Caco-2 (cell line): ENCODE measurements at regions not wholly inside any gene's neighbourhood (a gene's known extent, or its start where the extent isn't known, plus 50 kb on each side); places are given as distances from the start of the nearest gene placed in this dataset.

Experiments
- BruUV-seq: library from RNA; stranded (reverse); fragments of 400-500 nt; replicated peaks from 2 replicates; lab custom pipeline; 2021; lab: Mats Ljungman, UMichigan
- CTCF ChIA-PET: fragments of 300-600 bp; sonication (Branson Sonifier 250); formaldehyde crosslinking; loops from one replicate; lab custom pipeline; 2022; ENCODE audit warnings: antibody characterized with exemption; lab: Charles Lee
- POLR2A ChIA-PET: fragments of 300-600 bp; sonication (Branson Sonifier 250); formaldehyde crosslinking; loops from one replicate; lab custom pipeline; 2022; ENCODE audit warnings: antibody characterized with exemption; lab: Charles Lee
- DNase-seq, 2 experiments: peaks; one replicate each; pipeline versions ENCODE4 v3.0.0 to v3.0.0-alpha.2; 2020 to 2022
- H3K27me3 ChIP-seq: replicated peaks from 2 replicates; pipeline ENCODE4 v1.6.0; 2011; ENCODE audit warnings: low read length; ENCODE audit not compliant: control insufficient read depth, insufficient read depth
- H3K36me3 ChIP-seq: 2 replicates; pipeline ENCODE4 v1.5.1; 2011; ENCODE audit warnings: low read length; ENCODE audit not compliant: control insufficient read depth, insufficient read depth
- H3K4me1 ChIP-seq: fragments of 250-450 bp; sonication (Bioruptor Pico); 2 replicates; pipeline ENCODE4 v1.5.1; 2020; ENCODE audit warnings: mild to moderate bottlenecking
- H3K4me3 ChIP-seq: 2 replicates; pipeline ENCODE4 v1.5.1; 2011; ENCODE audit warnings: low read depth, mild to moderate bottlenecking, control low read depth, low read length
- H3K9me3 ChIP-seq: fragments of 250-450 bp; sonication (Bioruptor Pico); 2 replicates; pipeline ENCODE4 v1.5.1; 2020; ENCODE audit warnings: mild to moderate bottlenecking, moderate library complexity
- H3K27ac Mint-ChIP-seq: one replicate; pipeline ENCODE4 v1.8.0; 2022; ENCODE audit warnings: mixed read lengths; ENCODE audit not compliant: unreplicated experiment
- H3K27me3 Mint-ChIP-seq: one replicate; pipeline ENCODE4 v1.8.0; 2022; ENCODE audit warnings: mixed read lengths; ENCODE audit not compliant: insufficient read depth, unreplicated experiment
- H3K36me3 Mint-ChIP-seq: one replicate; pipeline ENCODE4 v1.8.0; 2022; ENCODE audit warnings: mild to moderate bottlenecking, mixed read lengths; ENCODE audit not compliant: insufficient read depth, unreplicated experiment
- H3K4me1 Mint-ChIP-seq: one replicate; pipeline ENCODE4 v1.8.0; 2022; ENCODE audit warnings: low read depth, mixed read lengths; ENCODE audit not compliant: unreplicated experiment
- H3K4me3 Mint-ChIP-seq: one replicate; pipeline ENCODE4 v1.8.0; 2022; ENCODE audit warnings: mild to moderate bottlenecking, moderate library complexity, mixed read lengths; ENCODE audit not compliant: unreplicated experiment
- H3K9me3 Mint-ChIP-seq: one replicate; pipeline ENCODE4 v1.8.0; 2022; ENCODE audit warnings: mixed read lengths; ENCODE audit not compliant: unreplicated experiment
- intact Hi-C: fragments of 100-400 bp; cut with micrococcal nuclease; formaldehyde crosslinking; loops from one replicate; pipeline ENCODE4 v1.10.0; 2022; ENCODE audit not compliant: unreplicated experiment
- TF ChIP-seq, protein P1 (sequence below), 2 experiments: fragments of 200-600 bp in 1 of 2; IDR thresholded peaks; 1 replicate in 1 of 2; 2 replicates in 1 of 2; pipeline versions ENCODE4 v1.5.1 to v1.8.0; 2011 to 2022; ENCODE audit warnings: antibody characterized with exemption in 1 of 2, control low read depth in 1 of 2, inconsistent platforms in 1 of 2, low read depth in 1 of 2, low read length in 1 of 2, mild to moderate bottlenecking in 1 of 2, moderate library complexity in 1 of 2; ENCODE audit not compliant: insufficient read depth in 1 of 2, severe bottlenecking in 1 of 2, unreplicated experiment in 1 of 2

DNA sequence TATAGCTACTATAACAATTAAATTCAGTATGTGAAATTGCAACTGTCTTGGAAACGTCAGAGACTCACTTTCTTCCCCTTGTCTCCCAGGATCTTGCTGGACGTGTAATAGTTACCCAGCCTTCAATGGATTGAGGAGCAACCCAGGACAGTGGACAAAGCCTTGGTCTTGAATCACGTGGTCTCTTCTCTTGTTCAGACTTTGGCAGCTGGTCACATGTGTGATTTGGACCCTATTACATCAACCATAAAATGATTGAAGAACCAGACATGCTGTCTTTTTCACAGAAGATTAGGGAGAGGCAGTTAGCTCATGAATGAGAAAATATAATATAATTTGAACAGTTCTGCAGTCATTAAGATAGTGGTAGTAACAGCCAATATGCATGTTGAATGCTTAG, 1085.5 kb upstream of the RBFOX1 start:
- Mint-ChIP-seq H3K27ac (no peak overlapping the region), H3K9me3 (no peaks in the 10 kb centered on the region), H3K27me3 (peaks cover 6% of the 10 kb centered on the region), H3K4me3 (no peak overlapping the region), H3K4me1 (no peaks in the 10 kb centered on the region), H3K36me3 (no peaks in the 10 kb centered on the region)
- DNase-seq = no peak
- no peaks in the 10 kb centered on the region for H3K27me3 ChIP-seq
- intact Hi-C loops = no loop called here
- H3K9me3 ChIP-seq = no peaks in the 10 kb centered on the region
- no peak overlapping the region for H3K4me3 ChIP-seq
- BruUV-seq = no TSS peak
- ChIA-PET POLR2A (no interaction called here), CTCF (no interaction called here)
- no peaks in the 10 kb centered on the region for H3K4me1 ChIP-seq
- H3K36me3 ChIP-seq = no peaks in the 10 kb centered on the region
- TF ChIP-seq, protein P1, sequence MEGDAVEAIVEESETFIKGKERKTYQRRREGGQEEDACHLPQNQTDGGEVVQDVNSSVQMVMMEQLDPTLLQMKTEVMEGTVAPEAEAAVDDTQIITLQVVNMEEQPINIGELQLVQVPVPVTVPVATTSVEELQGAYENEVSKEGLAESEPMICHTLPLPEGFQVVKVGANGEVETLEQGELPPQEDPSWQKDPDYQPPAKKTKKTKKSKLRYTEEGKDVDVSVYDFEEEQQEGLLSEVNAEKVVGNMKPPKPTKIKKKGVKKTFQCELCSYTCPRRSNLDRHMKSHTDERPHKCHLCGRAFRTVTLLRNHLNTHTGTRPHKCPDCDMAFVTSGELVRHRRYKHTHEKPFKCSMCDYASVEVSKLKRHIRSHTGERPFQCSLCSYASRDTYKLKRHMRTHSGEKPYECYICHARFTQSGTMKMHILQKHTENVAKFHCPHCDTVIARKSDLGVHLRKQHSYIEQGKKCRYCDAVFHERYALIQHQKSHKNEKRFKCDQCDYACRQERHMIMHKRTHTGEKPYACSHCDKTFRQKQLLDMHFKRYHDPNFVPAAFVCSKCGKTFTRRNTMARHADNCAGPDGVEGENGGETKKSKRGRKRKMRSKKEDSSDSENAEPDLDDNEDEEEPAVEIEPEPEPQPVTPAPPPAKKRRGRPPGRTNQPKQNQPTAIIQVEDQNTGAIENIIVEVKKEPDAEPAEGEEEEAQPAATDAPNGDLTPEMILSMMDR (IDR thresholded peaks at IDR 0.05; ENCODE audit: insufficient read depth in 1 of 2, low read depth in 1 of 2, low read length in 1 of 2, severe bottlenecking in 1 of 2, unreplicated experiment in 1 of 2) = no peak

- Mint-ChIP-seq H3K27ac (no peak overlapping the region), H3K4me1 (no peaks in the 10 kb centered on the region), H3K36me3 (no peaks in the 10 kb centered on the region), H3K9me3 (no peaks in the 10 kb centered on the region), H3K27me3 (peaks cover 6% of the 10 kb centered on the region), H3K4me3 (no peak overlapping the region)
- Histone ChIP-seq H3K4me3 (no peak overlapping the region), H3K36me3 (no peaks in the 10 kb centered on the region), H3K27me3 (no peaks in the 10 kb centered on the region), H3K9me3 (no peaks in the 10 kb centered on the region), H3K4me1 (no peaks in the 10 kb centered on the region)
- TF ChIP-seq, protein P1 (IDR thresholded peaks at IDR 0.05; ENCODE audit: insufficient read depth in 1 of 2, low read depth in 1 of 2, low read length in 1 of 2, severe bottlenecking in 1 of 2, unreplicated experiment in 1 of 2) = no peak
- POLR2A ChIA-PET = no interaction called here
- no peak for DNase-seq
- no TSS peak for BruUV-seq
- intact Hi-C loops = no loop called here
- CTCF ChIA-PET = no interaction called here
Measured at GRCh38 chr16:6246266-6246665, 1086.4 kb upstream of the RBFOX1 start.

- Mint-ChIP-seq H3K36me3 (no peaks in the 10 kb centered on the region), H3K4me3 (no peak overlapping the region), H3K4me1 (no peaks in the 10 kb centered on the region), H3K27me3 (peaks cover 8% of the 10 kb centered on the region), H3K27ac (no peak overlapping the region), H3K9me3 (no peaks in the 10 kb centered on the region)
- H3K9me3 ChIP-seq = no peaks in the 10 kb centered on the region
- TF ChIP-seq, protein P1 (IDR thresholded peaks at IDR 0.05; ENCODE audit: insufficient read depth in 1 of 2, low read depth in 1 of 2, low read length in 1 of 2, severe bottlenecking in 1 of 2, unreplicated experiment in 1 of 2) = no peak
- H3K4me1 ChIP-seq = no peaks in the 10 kb centered on the region
- intact Hi-C loops = no loop called here
- no peak for DNase-seq
- ChIA-PET CTCF (no interaction called here), POLR2A (no interaction called here)
- H3K27me3 ChIP-seq = no peaks in the 10 kb centered on the region
- BruUV-seq = no TSS peak
- H3K36me3 ChIP-seq = no peaks in the 10 kb centered on the region
- H3K4me3 ChIP-seq = no peak overlapping the region
Measured at GRCh38 chr16:6232056-6232455, 1100.6 kb upstream of the RBFOX1 start.
